ENCODE measurements at regions not wholly inside any gene's neighbourhood (a gene's known extent, or its start where the extent isn't known, plus 50 kb on each side); places are given as distances from the start of the nearest gene placed in this dataset.

GRCh38 chr20:23163562-23163961 lies 77.4 kb upstream of the CD93 start:
- no peaks in the 10 kb centered on the region for H3K9me3 ChIP-seq
- no peaks in the 10 kb centered on the region for H3K36me3 ChIP-seq (replicated peaks)
- no peaks in the 10 kb centered on the region for H3K27me3 ChIP-seq (ENCODE audit: low read depth)
- H3K4me3 ChIP-seq = no peak overlapping the region
- DNase-seq (ENCODE audit: low spot score in 2 of 2) = no peak
- in situ Hi-C loops (cut with MboI; ENCODE audit: low sequenced_read_pairs) = no loop called here
- H3K4me1 ChIP-seq = no peaks in the 10 kb centered on the region

- no peaks in the 10 kb centered on the region for H3K9me3 ChIP-seq
- in situ Hi-C loops (cut with MboI; ENCODE audit: low sequenced_read_pairs) = no loop called here
These were observed 76.8 kb upstream of the CD93 start for GRCh38 chr20:23162887-23163286.

GRCh38 chr20:23161968-23162696 lies 76.0 kb upstream of the CD93 start:
- Histone ChIP-seq H3K27me3 (ENCODE audit: low read depth) (no peaks in the 10 kb centered on the region), H3K36me3 (replicated peaks) (no peaks in the 10 kb centered on the region), H3K4me3 (no peak overlapping the region), H3K4me1 (no peaks in the 10 kb centered on the region), H3K9me3 (no peaks in the 10 kb centered on the region)
- in situ Hi-C loops (cut with MboI; ENCODE audit: low sequenced_read_pairs) = no loop called here
- no peak for DNase-seq (ENCODE audit: low spot score in 2 of 2)

More at GRCh38 chr20:23162887-23163286, 76.8 kb upstream of the CD93 start:
- Histone ChIP-seq H3K27me3 (ENCODE audit: low read depth) (no peaks in the 10 kb centered on the region), H3K36me3 (replicated peaks) (no peaks in the 10 kb centered on the region), H3K4me1 (no peaks in the 10 kb centered on the region), H3K4me3 (no peak overlapping the region)
- DNase-seq (ENCODE audit: low spot score in 2 of 2) = no peak

GRCh38 chr20:23161244-23161891 lies 75.2 kb upstream of the CD93 start:
- Histone ChIP-seq H3K4me1 (no peaks in the 10 kb centered on the region), H3K36me3 (replicated peaks) (no peaks in the 10 kb centered on the region), H3K4me3 (no peak overlapping the region), H3K27me3 (ENCODE audit: low read depth) (no peaks in the 10 kb centered on the region), H3K9me3 (no peaks in the 10 kb centered on the region)
- in situ Hi-C loops (cut with MboI; ENCODE audit: low sequenced_read_pairs) = no loop called here
- no peak for DNase-seq (ENCODE audit: low spot score in 2 of 2)

GRCh38 chr20:23160536-23161243 lies 74.6 kb upstream of the CD93 start:
- no peaks in the 10 kb centered on the region for H3K36me3 ChIP-seq (replicated peaks)
- no peak overlapping the region for H3K4me3 ChIP-seq
- in situ Hi-C loops (cut with MboI; ENCODE audit: low sequenced_read_pairs) = no loop called here
- H3K4me1 ChIP-seq = no peaks in the 10 kb centered on the region
- H3K9me3 ChIP-seq = no peaks in the 10 kb centered on the region
- DNase-seq (ENCODE audit: low spot score in 2 of 2) = no peak
- H3K27me3 ChIP-seq (ENCODE audit: low read depth) = no peaks in the 10 kb centered on the region

- in situ Hi-C loops (cut with MboI; ENCODE audit: low sequenced_read_pairs) = no loop called here
- Histone ChIP-seq H3K4me3 (no peak overlapping the region), H3K4me1 (no peaks in the 10 kb centered on the region), H3K36me3 (replicated peaks) (no peaks in the 10 kb centered on the region), H3K27me3 (ENCODE audit: low read depth) (no peaks in the 10 kb centered on the region), H3K9me3 (no peaks in the 10 kb centered on the region)
- DNase-seq (ENCODE audit: low spot score in 2 of 2) = no peak
These were observed 73.8 kb upstream of the CD93 start for GRCh38 chr20:23159947-23160318.

- Histone ChIP-seq H3K4me3 (no peak overlapping the region), H3K36me3 (replicated peaks) (no peaks in the 10 kb centered on the region), H3K27me3 (ENCODE audit: low read depth) (no peaks in the 10 kb centered on the region), H3K9me3 (no peaks in the 10 kb centered on the region), H3K4me1 (no peaks in the 10 kb centered on the region)
- in situ Hi-C loops (cut with MboI; ENCODE audit: low sequenced_read_pairs) = no loop called here
- no peak for DNase-seq (ENCODE audit: low spot score in 2 of 2)
These were observed 73.3 kb upstream of the CD93 start for GRCh38 chr20:23159256-23159946.

GRCh38 chr20:23157734-23158133 lies 71.6 kb upstream of the CD93 start:
- Histone ChIP-seq H3K4me1 (no peaks in the 10 kb centered on the region), H3K27me3 (ENCODE audit: low read depth) (no peaks in the 10 kb centered on the region), H3K4me3 (no peak overlapping the region), H3K9me3 (no peaks in the 10 kb centered on the region), H3K36me3 (replicated peaks) (no peaks in the 10 kb centered on the region)
- DNase-seq (ENCODE audit: low spot score in 2 of 2) = no peak
- in situ Hi-C loops (cut with MboI; ENCODE audit: low sequenced_read_pairs) = no loop called here

- Histone ChIP-seq H3K27me3 (ENCODE audit: low read depth) (no peaks in the 10 kb centered on the region), H3K4me1 (no peaks in the 10 kb centered on the region), H3K36me3 (replicated peaks) (no peaks in the 10 kb centered on the region), H3K9me3 (no peaks in the 10 kb centered on the region), H3K4me3 (no peak overlapping the region)
- in situ Hi-C loops (cut with MboI; ENCODE audit: low sequenced_read_pairs) = no loop called here
- DNase-seq (ENCODE audit: low spot score in 2 of 2) = no peak
These were observed 70.8 kb upstream of the CD93 start for GRCh38 chr20:23156842-23157423.

- no peak for DNase-seq (ENCODE audit: low spot score in 2 of 2)
- no peaks in the 10 kb centered on the region for H3K4me1 ChIP-seq
- H3K27me3 ChIP-seq (ENCODE audit: low read depth) = no peaks in the 10 kb centered on the region
- H3K4me3 ChIP-seq = no peak overlapping the region
- in situ Hi-C loops (cut with MboI; ENCODE audit: low sequenced_read_pairs) = no loop called here
- H3K9me3 ChIP-seq = no peaks in the 10 kb centered on the region
- no peaks in the 10 kb centered on the region for H3K36me3 ChIP-seq (replicated peaks)
These were observed 70.2 kb upstream of the CD93 start for GRCh38 chr20:23156170-23156841.

- Histone ChIP-seq H3K36me3 (replicated peaks) (no peaks in the 10 kb centered on the region), H3K4me3 (no peak overlapping the region), H3K9me3 (no peaks in the 10 kb centered on the region), H3K27me3 (ENCODE audit: low read depth) (no peaks in the 10 kb centered on the region), H3K4me1 (no peaks in the 10 kb centered on the region)
- in situ Hi-C loops (cut with MboI; ENCODE audit: low sequenced_read_pairs) = no loop called here
- no peak for DNase-seq (ENCODE audit: low spot score in 2 of 2)
These were observed 69.0 kb upstream of the CD93 start for GRCh38 chr20:23155141-23155590.

GRCh38 chr20:23153696-23154341 lies 67.7 kb upstream of the CD93 start:
- no peaks in the 10 kb centered on the region for H3K4me1 ChIP-seq

GRCh38 chr20:23152902-23153301 lies 66.8 kb upstream of the CD93 start:
- DNase-seq (ENCODE audit: low spot score in 2 of 2) = no peak
- H3K9me3 ChIP-seq = no peaks in the 10 kb centered on the region
- H3K4me1 ChIP-seq = no peaks in the 10 kb centered on the region
- in situ Hi-C loops (cut with MboI; ENCODE audit: low sequenced_read_pairs) = no loop called here
- H3K4me3 ChIP-seq = no peak overlapping the region
- no peaks in the 10 kb centered on the region for H3K27me3 ChIP-seq (ENCODE audit: low read depth)
- H3K36me3 ChIP-seq (replicated peaks) = no peaks in the 10 kb centered on the region

More at GRCh38 chr20:23153696-23154341, 67.7 kb upstream of the CD93 start:
- Histone ChIP-seq H3K36me3 (replicated peaks) (no peaks in the 10 kb centered on the region), H3K9me3 (no peaks in the 10 kb centered on the region), H3K4me3 (no peak overlapping the region), H3K27me3 (ENCODE audit: low read depth) (no peaks in the 10 kb centered on the region)
- DNase-seq (ENCODE audit: low spot score in 2 of 2) = no peak
- in situ Hi-C loops (cut with MboI; ENCODE audit: low sequenced_read_pairs) = no loop called here
